Eye (tissue), 1 donor: ENCODE measurements at regions not wholly inside any gene's neighbourhood (a gene's known extent, or its start where the extent isn't known, plus 50 kb on each side); places are given as distances from the start of the nearest gene placed in this dataset.

Source experiments
- DNase-seq: peaks from one replicate; pipeline ENCODE4 v3.0.0-alpha.2; 2015

- DNase-seq, result no peak
These were observed 454.2 kb upstream of the AKR1E2 start for GRCh38 chr10:4371691-4372295.

- DNase-seq, result peak; percentile 60
These were observed 455.6 kb upstream of the AKR1E2 start for GRCh38 chr10:4370376-4370775.

DNA sequence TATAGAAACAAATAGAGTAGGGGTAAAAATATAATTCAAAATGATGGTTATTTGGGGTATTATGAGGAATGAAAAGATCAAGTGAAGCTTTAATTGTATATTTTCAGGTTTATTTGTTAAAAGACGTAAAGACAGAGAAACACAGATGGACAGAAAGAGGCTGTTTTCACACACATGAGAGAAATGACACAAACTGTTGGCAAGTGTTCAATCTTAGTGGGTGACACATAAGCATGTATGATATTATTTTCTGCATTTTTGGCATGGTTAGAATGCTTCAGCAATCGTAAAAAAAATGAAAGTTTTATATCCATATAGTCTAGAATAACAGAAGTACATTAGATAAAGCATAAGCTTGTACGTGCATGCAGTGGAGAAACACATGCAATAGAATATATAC lies 464.4 kb upstream of the AKR1E2 start:
- DNase-seq, result no peak

GRCh38 chr10:4359003-4359402 lies 467.0 kb upstream of the AKR1E2 start:
- no peak for DNase-seq

GRCh38 chr10:4357911-4358310 lies 468.1 kb upstream of the AKR1E2 start:
- no peak for DNase-seq

DNA sequence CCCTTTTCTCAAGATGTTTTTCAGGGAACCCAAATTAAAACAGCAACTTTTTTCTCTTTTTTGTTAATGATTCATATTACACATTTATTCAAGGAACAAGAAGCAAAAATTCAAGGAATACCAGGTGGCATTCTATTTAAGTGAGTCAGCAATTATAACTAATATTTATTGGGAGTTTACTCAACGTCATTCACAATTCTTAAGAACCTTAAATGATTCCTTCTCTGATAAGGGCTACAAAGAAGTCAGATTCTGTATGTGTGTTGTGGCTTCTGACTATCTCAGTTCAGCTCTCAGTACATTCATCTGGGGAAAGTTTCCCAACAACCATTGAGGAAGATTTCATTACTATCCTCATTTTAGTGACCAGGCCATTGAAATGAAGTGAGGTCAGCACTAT lies 470.7 kb upstream of the AKR1E2 start:
- no peak for DNase-seq

DNA sequence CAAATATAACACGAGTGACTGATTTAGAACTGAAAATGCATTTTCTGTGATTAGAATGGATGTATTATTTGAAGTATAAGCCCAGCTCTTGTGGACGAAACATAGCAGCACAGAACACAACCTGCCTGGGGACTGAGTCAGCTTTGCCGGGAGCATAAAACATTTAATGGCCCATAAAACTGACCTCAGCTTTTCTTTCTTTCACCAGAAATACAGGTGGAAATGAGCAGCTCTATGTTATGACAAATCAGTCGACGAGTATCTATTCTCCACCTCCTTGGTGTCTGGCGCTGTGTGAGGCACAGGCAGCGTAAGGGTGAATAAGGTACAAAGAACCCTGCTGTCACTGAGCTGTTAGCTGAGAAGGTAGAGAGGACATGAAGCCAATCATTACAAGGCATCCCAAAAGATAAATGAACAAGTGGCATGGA lies 471.6 kb upstream of the AKR1E2 start:
- DNase-seq, result no peak

DNA sequence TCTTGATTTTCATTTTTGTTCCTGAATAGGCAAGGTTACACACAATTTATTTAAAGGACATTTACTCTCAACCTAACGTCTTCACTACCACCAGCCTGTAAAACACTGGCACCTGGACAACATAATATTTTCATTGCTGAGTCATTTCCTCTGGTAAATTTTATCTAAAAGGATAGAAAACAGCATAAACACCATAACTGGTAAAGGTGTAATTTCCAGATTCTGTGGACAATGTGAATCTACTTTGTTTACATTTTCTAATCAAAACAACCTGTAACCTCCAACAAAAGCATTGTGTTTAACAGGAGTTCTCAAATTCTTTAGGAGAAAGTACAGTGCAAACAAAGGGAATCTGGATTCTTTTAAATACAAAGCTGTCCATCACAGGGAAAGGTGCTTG lies 472.0 kb upstream of the AKR1E2 start:
- DNase-seq, result no peak

GRCh38 chr10:4353059-4353655 lies 472.9 kb upstream of the AKR1E2 start:
- peak; percentile 38 for DNase-seq

DNA sequence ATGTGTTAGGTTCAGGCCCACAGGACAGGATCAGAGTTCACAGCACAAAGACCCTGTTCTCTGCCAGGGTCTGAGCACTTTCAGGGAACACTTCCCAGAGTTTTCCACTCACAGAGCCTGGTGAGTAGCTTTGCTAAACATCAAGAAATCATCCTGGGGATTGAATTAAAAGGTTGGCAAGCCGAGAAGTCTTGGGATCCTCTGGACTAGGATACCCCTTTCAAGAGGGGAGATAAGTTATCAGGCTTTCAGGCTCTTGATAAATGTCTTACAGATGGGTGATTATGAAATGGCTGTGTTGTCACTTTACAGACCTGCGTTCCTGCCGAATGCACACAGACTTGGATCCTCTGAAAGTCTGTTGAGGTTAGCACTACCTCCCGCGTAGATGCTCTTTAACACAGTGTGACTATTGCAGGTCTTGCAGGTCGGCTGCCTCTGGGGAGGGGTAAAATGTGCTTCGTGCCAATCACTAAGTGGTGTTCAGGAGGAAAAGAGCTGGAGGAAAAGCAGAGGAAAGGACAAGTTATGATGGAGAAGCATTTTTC lies 473.5 kb upstream of the AKR1E2 start:
- DNase-seq, result peak; percentile 51

DNA sequence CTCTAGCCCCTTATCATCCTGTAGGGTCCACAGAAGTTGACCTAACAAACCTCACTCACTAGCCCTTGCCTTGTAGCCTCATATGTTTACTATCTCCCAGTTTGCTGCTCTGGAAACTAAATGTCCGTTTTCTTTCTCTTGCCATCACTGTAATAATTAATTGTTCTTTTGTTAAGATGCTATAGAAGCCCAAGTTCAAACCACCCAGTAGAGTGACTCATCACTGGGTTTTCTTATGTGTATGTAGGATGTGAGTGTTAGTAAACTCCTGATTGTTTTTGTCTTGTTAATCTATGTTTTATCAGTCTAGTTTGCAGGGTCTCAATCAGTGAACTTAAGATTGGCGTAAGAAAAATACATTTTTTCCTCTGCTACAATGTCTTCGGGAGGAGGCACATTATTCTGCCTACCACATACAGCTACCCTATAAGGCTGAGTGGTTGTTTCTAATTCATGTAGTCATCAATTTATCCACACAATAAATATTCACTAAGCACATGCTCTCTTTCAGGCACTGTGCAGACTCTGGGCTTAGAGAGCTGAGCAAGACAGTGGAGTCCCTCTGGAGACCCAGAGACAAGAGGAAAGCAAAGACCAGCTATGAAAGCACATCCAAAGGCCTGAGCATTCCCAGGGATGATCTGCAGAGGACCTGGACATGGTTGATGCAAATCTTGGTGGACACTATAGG lies 474.1 kb upstream of the AKR1E2 start:
- DNase-seq, result peak; percentile 23

- no peak for DNase-seq
These were observed 478.6 kb upstream of the AKR1E2 start for GRCh38 chr10:4347397-4347796.

DNA sequence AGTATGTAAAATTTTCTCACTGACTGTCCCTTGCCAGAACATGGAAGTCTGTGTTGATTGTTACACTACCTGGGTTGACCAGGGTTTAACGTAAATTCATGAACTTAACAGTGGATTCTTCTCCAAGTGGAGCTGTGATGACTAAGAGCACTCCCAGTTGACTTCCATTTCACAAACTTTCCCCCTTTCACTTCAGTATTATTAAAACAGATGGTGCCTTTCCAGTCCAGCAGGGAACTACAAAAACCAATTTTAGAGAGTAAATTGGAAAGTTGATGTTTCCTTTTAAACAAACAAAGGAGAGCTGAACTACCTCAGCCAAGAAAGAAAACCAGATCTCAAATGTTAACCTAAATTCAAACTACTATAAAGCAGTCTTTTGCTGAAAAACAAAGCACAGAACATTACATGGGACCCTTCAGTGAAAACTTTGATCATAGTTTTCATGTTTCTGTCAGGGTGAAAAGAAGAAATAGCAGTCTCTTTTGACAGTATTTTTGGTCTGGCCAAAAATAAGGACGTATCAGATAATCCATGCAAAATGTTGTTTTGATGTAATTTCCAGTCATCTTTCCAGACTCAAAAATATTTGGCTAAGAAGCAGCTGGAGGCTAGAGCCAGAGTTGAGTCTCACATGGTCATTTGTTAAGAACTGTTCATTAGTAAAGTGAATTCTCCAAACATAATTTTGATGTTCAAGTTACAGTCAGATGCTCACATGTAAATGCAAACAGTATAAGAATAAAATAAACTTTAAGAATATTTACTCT lies 479.9 kb upstream of the AKR1E2 start:
- DNase-seq, result peak; percentile 29

DNA sequence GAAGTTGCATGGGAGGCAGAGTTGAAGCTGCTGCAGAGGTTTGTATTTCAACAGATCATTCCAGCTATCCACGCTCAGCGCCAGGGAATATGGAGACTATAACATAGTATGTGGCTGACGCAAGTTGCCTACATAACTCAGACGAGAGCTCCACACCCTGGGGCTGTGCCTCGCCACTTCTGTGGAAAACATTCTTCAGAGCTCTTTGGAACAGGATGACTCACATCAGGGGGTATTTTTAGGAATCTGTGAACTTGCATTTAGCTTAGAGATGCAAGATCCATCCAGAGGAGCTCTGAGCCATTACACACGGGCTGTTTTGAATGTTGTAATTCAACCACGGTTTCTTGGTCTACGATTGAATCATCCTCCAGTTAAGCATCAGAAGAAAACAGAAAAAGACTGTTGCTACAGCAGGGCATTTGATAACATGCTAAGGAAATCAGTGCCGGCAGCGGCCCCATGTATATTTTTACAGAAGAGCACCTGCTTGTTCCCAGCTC lies 481.5 kb upstream of the AKR1E2 start:
- DNase-seq, result peak; percentile 72

- DNase-seq, result no peak
These were observed 482.1 kb upstream of the AKR1E2 start for GRCh38 chr10:4343873-4344272.

- no peak for DNase-seq
These were observed 482.9 kb upstream of the AKR1E2 start for GRCh38 chr10:4343091-4343490.

GRCh38 chr10:4338768-4339167 lies 487.2 kb upstream of the AKR1E2 start:
- no peak for DNase-seq

DNA sequence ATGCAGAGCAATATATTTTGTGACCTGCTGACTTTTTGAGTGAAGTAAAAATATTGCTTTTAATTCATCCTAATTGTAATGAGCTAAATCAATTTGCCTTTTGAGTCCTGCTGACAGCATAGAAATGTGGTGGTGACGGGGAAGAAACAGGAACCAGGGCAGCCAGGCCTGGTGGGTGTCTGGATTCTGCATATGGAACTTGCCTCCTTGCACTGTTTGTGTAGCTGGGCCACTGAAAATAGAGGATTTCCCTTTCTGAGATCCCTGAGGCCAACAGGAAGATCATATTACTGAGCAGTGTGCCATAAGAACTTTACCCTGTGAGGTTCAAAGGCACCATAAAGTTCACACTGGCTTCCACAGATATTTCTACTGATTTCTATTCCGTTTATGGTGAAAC lies 488.4 kb upstream of the AKR1E2 start:
- no peak for DNase-seq

GRCh38 chr10:4334871-4335270 lies 491.1 kb upstream of the AKR1E2 start:
- DNase-seq, result no peak

GRCh38 chr10:4334015-4334414 lies 492.0 kb upstream of the AKR1E2 start:
- DNase-seq, result no peak

GRCh38 chr10:4333459-4333894 lies 492.5 kb upstream of the AKR1E2 start:
- DNase-seq, result no peak

- no peak for DNase-seq
These were observed 493.1 kb upstream of the AKR1E2 start for GRCh38 chr10:4332764-4333458.
